Endothelial cell of umbilical vein (primary cell): ENCODE measurements at regions not wholly inside any gene's neighbourhood (a gene's known extent, or its start where the extent isn't known, plus 50 kb on each side); places are given as distances from the start of the nearest gene placed in this dataset.

Source experiments
- BruUV-seq: library from RNA; stranded (reverse); fragments of 400-500 nt; replicated peaks from 2 replicates; lab custom pipeline; 2021; lab: Mats Ljungman, UMichigan
- CTCF ChIA-PET: fragments of 300-600, 350-600 bp; sonication (Branson Sonifier 250); formaldehyde crosslinking; loops from one replicate; lab custom pipeline; 2021; ENCODE audit warnings: antibody characterized with exemption, inconsistent platforms; lab: Charles Lee
- POLR2A ChIA-PET: fragments of 300-600, 350-600 bp; sonication (Branson Sonifier 250); formaldehyde crosslinking; loops from one replicate; lab custom pipeline; 2021; ENCODE audit warnings: antibody characterized with exemption, inconsistent platforms; lab: Charles Lee
- DNase-seq: peaks from one replicate; pipeline ENCODE4 v3.0.0-alpha.2; 2011; ENCODE audit warnings: low read depth, low spot score
- FAIRE-seq: peaks from 2 replicates; lab custom pipeline; 2011; peaks lifted over from hg19 to GRCh38; lab: Jason Lieb, UNC
- H2AFZ ChIP-seq: 2 replicates; pipeline ENCODE4 v1.6.0; 2012; ENCODE audit warnings: low read depth, low read length, control low read depth, inconsistent platforms
- H3K27ac ChIP-seq: 2 replicates; pipeline ENCODE4 v1.5.1; 2011; ENCODE audit warnings: low read depth, mild to moderate bottlenecking, control low read depth, low read length, moderate library complexity; ENCODE audit not compliant: insufficient read depth
- H3K27me3 ChIP-seq, 2 experiments: 2 replicates each; pipeline versions ENCODE4 v1.6.0 to v1.6.1; 2011; ENCODE audit warnings: low read length in 2 of 2, mixed read lengths in 1 of 2; ENCODE audit not compliant: control insufficient read depth in 2 of 2, insufficient read depth in 2 of 2
- H3K36me3 ChIP-seq, 2 experiments: 2 replicates in 1 of 2; 3 replicates in 1 of 2; pipeline ENCODE4 v1.5.1; 2011; ENCODE audit warnings: low read length in 2 of 2, mild to moderate bottlenecking in 1 of 2, moderate library complexity in 1 of 2; ENCODE audit not compliant: control insufficient read depth in 2 of 2, insufficient read depth in 2 of 2; ENCODE audit errors: extremely low read depth in 1 of 2
- H3K4me1 ChIP-seq: 3 replicates; pipeline ENCODE4 v1.5.1; 2011; ENCODE audit warnings: mild to moderate bottlenecking, low read length; ENCODE audit not compliant: control insufficient read depth, insufficient read depth; ENCODE audit errors: extremely low read depth
- H3K4me2 ChIP-seq: 2 replicates; pipeline ENCODE4 v1.6.1; 2011; ENCODE audit warnings: low read length, control low read depth, mixed read lengths; ENCODE audit not compliant: insufficient read depth
- H3K4me3 ChIP-seq, 3 experiments: fragments of 200-600 bp in 1 of 3; sonication (generic), shearing (Covaris generic) in 1 of 3; replicated peaks in 1 of 3; 2 replicates each; pipeline ENCODE4 v1.5.1; 2011 to 2016; ENCODE audit warnings: control low read depth in 3 of 3, low read length in 3 of 3, mild to moderate bottlenecking in 2 of 3, inconsistent platforms in 1 of 3, low read depth in 1 of 3, moderate library complexity in 1 of 3; ENCODE audit not compliant: insufficient read depth in 1 of 3
- H3K79me2 ChIP-seq: 2 replicates; pipeline ENCODE4 v1.6.0; 2012; ENCODE audit warnings: low read length, inconsistent platforms; ENCODE audit not compliant: control insufficient read depth, insufficient read depth
- H3K9ac ChIP-seq: replicated peaks from 2 replicates; pipeline ENCODE3; 2011; ENCODE audit warnings: low read length, control low read depth; ENCODE audit not compliant: insufficient read depth; ENCODE audit errors: extremely low read depth
- H3K9me1 ChIP-seq: replicated peaks from 3 replicates; pipeline ENCODE4 v1.6.0; 2011; ENCODE audit warnings: mild to moderate bottlenecking, low read length; ENCODE audit not compliant: control insufficient read depth, insufficient read depth; ENCODE audit errors: extremely low read depth
- H3K9me3 ChIP-seq: replicated peaks from 2 replicates; pipeline ENCODE4 v1.5.1; 2012; ENCODE audit warnings: low read length, inconsistent platforms; ENCODE audit not compliant: control insufficient read depth, insufficient read depth
- H4K20me1 ChIP-seq: replicated peaks from 2 replicates; pipeline ENCODE3; 2011; ENCODE audit warnings: mild to moderate bottlenecking, low read length; ENCODE audit not compliant: control insufficient read depth, insufficient read depth; ENCODE audit errors: extremely low read depth
- CTCF ChIP-seq, 2 donors: IDR thresholded peaks; 1 replicate in 1 of 2; 2 replicates in 1 of 2; pipeline ENCODE4 v1.5.1; 2011; ENCODE audit warnings: low read length in 2 of 2, mild to moderate bottlenecking in 2 of 2, moderate library complexity in 2 of 2, control low read depth in 1 of 2, inconsistent platforms in 1 of 2, low read depth in 1 of 2; ENCODE audit not compliant: insufficient read depth in 1 of 2; ENCODE audit errors: extremely low read depth in 1 of 2
- EZH2 ChIP-seq: IDR thresholded peaks from 2 replicates; pipeline ENCODE4 v1.6.1; 2012; ENCODE audit warnings: borderline replicate concordance, low read depth, mild to moderate bottlenecking, moderate library complexity, low read length, inconsistent platforms; ENCODE audit not compliant: severe bottlenecking
- FOS ChIP-seq: IDR thresholded peaks from 2 replicates; pipeline ENCODE4 v1.6.1; 2011; ENCODE audit warnings: mild to moderate bottlenecking, low read length, moderate library complexity, borderline replicate concordance; ENCODE audit not compliant: insufficient read depth
- GATA2 ChIP-seq: IDR thresholded peaks from 2 replicates; pipeline ENCODE4 v1.7.0; 2011; ENCODE audit warnings: low read depth, mild to moderate bottlenecking, moderate library complexity, mixed read lengths, low read length; ENCODE audit not compliant: insufficient read length, insufficient read depth
- JUN ChIP-seq: IDR thresholded peaks from 2 replicates; pipeline ENCODE4 v1.6.1; 2011; ENCODE audit warnings: borderline replicate concordance, low read depth; ENCODE audit not compliant: insufficient read length, insufficient read depth
- MYC ChIP-seq: IDR thresholded peaks from one replicate; pipeline ENCODE4 v1.6.1; 2011; ENCODE audit warnings: mild to moderate bottlenecking, low read depth, low read length
- POLR2AphosphoS5 ChIP-seq: IDR thresholded peaks from 2 replicates; pipeline ENCODE4 v1.6.1; 2012; ENCODE audit warnings: low read depth, mild to moderate bottlenecking, control low read depth, low read length, moderate library complexity; ENCODE audit not compliant: insufficient read depth
- dilution Hi-C: fragments of 300-500 bp; cut with MboI; formaldehyde crosslinking; loops from one replicate; pipeline ENCODE4 v1.15.0; 2019; ENCODE audit warnings: low sequenced_read_pairs; ENCODE audit not compliant: extremely low pct_ligation_motif_present
- intact Hi-C: fragments of 100-400 bp; cut with micrococcal nuclease; formaldehyde crosslinking; loops from one replicate; pipeline ENCODE4 v1.10.0; 2022

GRCh38 chr2:188766471-188766856, 207.7 kb upstream of the COL3A1 start:
- FAIRE-seq: no peak
- Histone ChIP-seq H3K27me3 (no peaks in the 10 kb centered on the region), H3K27ac (no peak overlapping the region), H4K20me1 (no peaks in the 10 kb centered on the region), H3K4me1 (no peaks in the 10 kb centered on the region), H3K9me3 (no peaks in the 10 kb centered on the region), H3K4me2 (no peak overlapping the region), H3K9ac (no peak overlapping the region), H2AFZ (no peak overlapping the region), H3K79me2 (no peaks in the 10 kb centered on the region), H3K36me3 (no peaks in the 10 kb centered on the region), H3K9me1 (peaks cover 2% of the 10 kb centered on the region), H3K4me3 (no peak overlapping the region)
- TF ChIP-seq MYC: no peak
- TF ChIP-seq CTCF (IDR thresholded peaks at IDR 0.05; ENCODE audit: extremely low read depth in 1 of 2, insufficient read depth in 1 of 2, low read depth in 1 of 2, low read length in 2 of 2): no peak
- TF ChIP-seq POLR2AphosphoS5: no peak
- TF ChIP-seq GATA2: no peak
- TF ChIP-seq EZH2: no peak
- no peak for TF ChIP-seq JUN
- no peak for TF ChIP-seq FOS
- no TSS peak for BruUV-seq
- intact Hi-C loops (no loop called here), dilution Hi-C loops (no loop called here)
- CTCF ChIA-PET: interaction anchor here (1.0 kb wide), 1 partner anchor 210 kb away, joined by 4 read pairs; no protein-coding TSS in a partner anchor
- POLR2A ChIA-PET: no interaction called here
- no peak for DNase-seq
